Tibial nerve (tissue), 4 donors: ENCODE measurements at regions not wholly inside any gene's neighbourhood (a gene's known extent, or its start where the extent isn't known, plus 50 kb on each side); places are given as distances from the start of the nearest gene placed in this dataset.

ENCODE experiments used
- DNase-seq, 2 donors: peaks; one replicate each; pipeline ENCODE4 v3.0.0-alpha.2; 2019; ENCODE audit warnings: low spot score in 2 of 2
- H3K27ac ChIP-seq, 4 donors: fragments of 200-600 bp; sonication (generic) in 3 of 4; one replicate each; pipeline ENCODE4 v1.5.1; 2017 to 2019; ENCODE audit warnings: mild to moderate bottlenecking in 1 of 4
- H3K27me3 ChIP-seq, 2 donors: fragments of 200-600 bp; sonication (generic) in 1 of 2; one replicate each; pipeline versions ENCODE4 v1.5.1 to v1.6.0; 2017 to 2019
- H3K36me3 ChIP-seq, 3 donors: fragments of 200-600 bp; sonication (generic); one replicate each; pipeline ENCODE4 v1.5.1; 2018 to 2019
- H3K4me1 ChIP-seq, 4 donors: fragments of 200-600 bp; sonication (generic) in 3 of 4; one replicate each; pipeline ENCODE4 v1.5.1; 2017 to 2019
- H3K4me3 ChIP-seq, 4 donors: fragments of 200-600 bp; sonication (generic) in 3 of 4; one replicate each; pipeline ENCODE4 v1.5.1; 2017 to 2019; ENCODE audit warnings: mild to moderate bottlenecking in 1 of 4, moderate library complexity in 1 of 4
- H3K9me3 ChIP-seq, 4 donors: fragments of 200-600 bp; sonication (generic) in 3 of 4; one replicate each; pipeline ENCODE4 v1.5.1; 2017 to 2019
- EP300 ChIP-seq, 2 donors: sonication (generic); formaldehyde crosslinking; IDR thresholded peaks; one replicate each; pipeline ENCODE4 v1.6.1; 2017; ENCODE audit warnings: antibody characterized with exemption in 2 of 2, mild to moderate bottlenecking in 1 of 2
- POLR2A ChIP-seq, 2 donors: fragments of 450-650 bp; IDR thresholded peaks; one replicate each; pipeline ENCODE4 v1.6.1; 2017; ENCODE audit warnings: antibody characterized with exemption in 2 of 2, mild to moderate bottlenecking in 2 of 2, moderate library complexity in 2 of 2
- WGBS, 2 donors: methylation state at CpG; one replicate each; pipeline ENCODE4 v1.1.5; 2018; 5-methylcytosine and 5-hydroxymethylcytosine counted together
- TF ChIP-seq, protein P1 (sequence below), 5 experiments: fragments of 200-600 bp in 3 of 5; fragments of 450-650 bp in 2 of 5; sonication (generic) in 3 of 5; IDR thresholded peaks; one replicate each; pipeline ENCODE4 v1.5.1; 2016 to 2019; ENCODE audit warnings: antibody characterized with exemption in 5 of 5, mild to moderate bottlenecking in 3 of 5, moderate library complexity in 2 of 5

DNA sequence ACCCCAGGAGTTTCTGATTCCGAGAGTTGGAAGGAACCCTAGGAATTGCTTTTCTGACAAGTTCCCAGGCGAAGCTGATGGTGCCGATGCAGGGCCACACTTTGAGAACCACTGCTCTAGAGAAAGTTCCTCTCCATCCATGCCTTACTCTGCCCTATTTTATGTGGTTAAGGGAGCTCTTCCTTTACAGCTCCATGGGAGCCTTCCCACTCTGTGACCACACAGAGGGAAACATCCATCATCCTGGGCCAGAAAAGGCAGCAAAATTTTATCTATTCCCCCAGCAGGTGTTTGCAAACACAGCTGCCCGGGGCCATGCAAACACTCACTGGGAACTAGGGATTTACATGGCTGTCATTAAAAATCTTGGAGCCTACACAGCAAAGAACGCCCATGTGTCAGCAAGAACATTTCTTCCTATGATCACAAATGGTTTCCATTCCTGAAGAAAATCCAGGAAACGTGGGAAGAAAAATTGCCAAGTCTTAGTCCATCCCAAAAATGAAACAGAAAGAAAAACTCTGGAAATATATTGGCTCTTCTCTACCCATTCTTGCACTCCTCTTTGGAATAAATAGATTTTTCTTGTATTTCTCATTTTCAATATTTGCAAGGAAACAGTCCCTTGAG lies 252.7 kb downstream of the PMP22 start:
- DNase-seq: no peak
- no peak overlapping the region for H3K27ac ChIP-seq
- H3K27me3 ChIP-seq: no peaks in the 10 kb centered on the region
- H3K36me3 ChIP-seq: no peaks in the 10 kb centered on the region
- no peaks in the 10 kb centered on the region for H3K9me3 ChIP-seq
- H3K4me3 ChIP-seq: no peak overlapping the region
- H3K4me1 ChIP-seq: peaks cover 0 to 4% (median 0%) of the 10 kb centered on the region in 4 donors
- WGBS, 2 donors: 45 to 51% methylated on average over 6 of the region's 6 CpGs
- TF ChIP-seq EP300 (IDR thresholded peaks at IDR 0.05) (no peak), POLR2A (IDR thresholded peaks at IDR 0.05) (no peak)
- TF ChIP-seq, protein P1, sequence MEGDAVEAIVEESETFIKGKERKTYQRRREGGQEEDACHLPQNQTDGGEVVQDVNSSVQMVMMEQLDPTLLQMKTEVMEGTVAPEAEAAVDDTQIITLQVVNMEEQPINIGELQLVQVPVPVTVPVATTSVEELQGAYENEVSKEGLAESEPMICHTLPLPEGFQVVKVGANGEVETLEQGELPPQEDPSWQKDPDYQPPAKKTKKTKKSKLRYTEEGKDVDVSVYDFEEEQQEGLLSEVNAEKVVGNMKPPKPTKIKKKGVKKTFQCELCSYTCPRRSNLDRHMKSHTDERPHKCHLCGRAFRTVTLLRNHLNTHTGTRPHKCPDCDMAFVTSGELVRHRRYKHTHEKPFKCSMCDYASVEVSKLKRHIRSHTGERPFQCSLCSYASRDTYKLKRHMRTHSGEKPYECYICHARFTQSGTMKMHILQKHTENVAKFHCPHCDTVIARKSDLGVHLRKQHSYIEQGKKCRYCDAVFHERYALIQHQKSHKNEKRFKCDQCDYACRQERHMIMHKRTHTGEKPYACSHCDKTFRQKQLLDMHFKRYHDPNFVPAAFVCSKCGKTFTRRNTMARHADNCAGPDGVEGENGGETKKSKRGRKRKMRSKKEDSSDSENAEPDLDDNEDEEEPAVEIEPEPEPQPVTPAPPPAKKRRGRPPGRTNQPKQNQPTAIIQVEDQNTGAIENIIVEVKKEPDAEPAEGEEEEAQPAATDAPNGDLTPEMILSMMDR (IDR thresholded peaks at IDR 0.05): no peak

DNA sequence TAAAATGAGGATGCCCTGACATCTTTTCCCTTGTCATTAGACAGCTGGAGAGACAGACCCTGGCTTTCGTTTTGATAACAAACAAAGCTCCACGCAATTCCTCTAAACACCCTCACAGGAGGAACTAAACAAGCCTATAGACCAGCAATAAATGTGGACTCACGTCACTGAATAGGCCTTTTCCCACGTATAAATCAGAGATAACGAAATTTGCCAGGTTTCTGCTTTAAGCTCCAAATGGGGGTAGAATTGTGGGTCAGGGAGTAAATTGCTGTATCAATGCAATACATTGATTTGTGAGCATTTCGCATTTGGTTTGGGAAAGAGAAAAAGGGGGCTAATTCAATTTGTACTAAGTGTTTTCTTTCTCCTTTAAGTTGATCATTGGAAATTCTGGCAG lies 256.0 kb downstream of the PMP22 start:
- Histone ChIP-seq H3K27ac (no peak overlapping the region), H3K4me1 (peaks cover 0 to 15% (median 0%) of the 10 kb centered on the region in 4 donors), H3K4me3 (no peak overlapping the region), H3K27me3 (no peaks in the 10 kb centered on the region), H3K9me3 (no peaks in the 10 kb centered on the region), H3K36me3 (no peaks in the 10 kb centered on the region)
- TF ChIP-seq, protein P1 (IDR thresholded peaks at IDR 0.05): no peak
- no peak for TF ChIP-seq POLR2A (IDR thresholded peaks at IDR 0.05)
- 63 to 65% methylated on average over 6 of the region's 6 CpGs for WGBS, 2 donors
- DNase-seq: no peak

DNA sequence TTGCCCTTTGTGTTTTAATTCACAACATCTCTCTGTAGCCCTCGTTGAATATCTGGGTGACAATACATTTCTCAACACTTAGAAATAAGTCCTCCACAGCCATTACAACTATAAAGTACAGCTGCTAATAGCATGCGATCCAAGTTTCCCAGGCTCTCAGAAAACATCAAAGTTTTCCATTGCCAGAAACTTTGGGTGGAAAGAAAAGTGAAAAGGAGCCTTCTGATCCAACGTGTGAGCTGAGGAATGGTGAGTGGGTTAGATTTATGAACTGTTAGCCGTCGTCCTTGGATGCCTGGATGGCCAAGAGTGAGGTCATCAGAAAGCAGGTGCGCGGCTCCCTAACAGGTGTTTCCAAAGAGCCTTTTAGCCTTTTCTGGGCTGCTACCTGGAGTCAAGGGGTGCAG lies 258.0 kb downstream of the PMP22 start:
- Histone ChIP-seq H3K27me3 (no peaks in the 10 kb centered on the region), H3K9me3 (no peaks in the 10 kb centered on the region), H3K36me3 (no peaks in the 10 kb centered on the region), H3K27ac (no peak overlapping the region), H3K4me1 (peaks cover 0 to 15% (median 0%) of the 10 kb centered on the region in 4 donors), H3K4me3 (no peak overlapping the region)
- 60 to 62% methylated on average over 7 of the region's 7 CpGs for WGBS, 2 donors
- TF ChIP-seq POLR2A (IDR thresholded peaks at IDR 0.05) (no peak), EP300 (IDR thresholded peaks at IDR 0.05) (peak in 1 of 2 donors; percentile 6)
- TF ChIP-seq, protein P1 (IDR thresholded peaks at IDR 0.05): no peak
- no peak for DNase-seq

DNA sequence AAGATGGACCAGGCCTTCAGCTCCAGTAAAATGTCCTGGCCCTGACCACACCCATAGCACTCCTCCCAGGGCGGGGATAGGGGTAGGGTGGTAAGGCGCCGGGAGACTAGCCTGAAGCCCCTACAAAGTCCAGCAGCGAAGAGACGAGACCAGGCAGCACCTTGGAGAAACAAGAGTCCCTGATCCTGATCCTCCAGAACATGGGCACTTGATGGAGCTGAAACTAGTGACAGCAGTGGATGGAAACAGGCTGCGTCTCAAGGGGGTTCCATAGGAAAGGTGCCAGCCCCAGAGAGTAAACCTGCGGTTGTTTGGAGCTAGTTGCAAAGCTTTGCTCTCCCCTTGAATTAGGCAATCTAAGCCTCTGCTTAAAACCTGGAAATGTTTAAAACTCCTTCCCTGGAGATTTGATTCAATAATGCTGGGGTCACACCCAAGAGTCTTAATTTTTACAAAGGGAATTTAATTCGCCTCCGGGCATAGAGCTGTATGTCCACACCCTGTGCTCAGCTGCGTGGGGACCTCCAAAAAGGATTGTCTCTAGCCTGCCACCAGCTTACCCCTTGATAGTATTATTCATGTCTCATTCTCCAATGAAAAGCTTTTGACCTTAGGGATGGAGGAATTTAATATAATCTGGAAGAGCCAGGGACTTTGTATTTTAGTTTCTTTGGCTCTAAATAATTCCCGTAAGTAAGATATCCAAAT lies 258.6 kb downstream of the PMP22 start:
- no peak overlapping the region for H3K27ac ChIP-seq
- TF ChIP-seq POLR2A (IDR thresholded peaks at IDR 0.05) (no peak), EP300 (IDR thresholded peaks at IDR 0.05) (no peak)
- TF ChIP-seq, protein P1 (IDR thresholded peaks at IDR 0.05): no peak

DNA sequence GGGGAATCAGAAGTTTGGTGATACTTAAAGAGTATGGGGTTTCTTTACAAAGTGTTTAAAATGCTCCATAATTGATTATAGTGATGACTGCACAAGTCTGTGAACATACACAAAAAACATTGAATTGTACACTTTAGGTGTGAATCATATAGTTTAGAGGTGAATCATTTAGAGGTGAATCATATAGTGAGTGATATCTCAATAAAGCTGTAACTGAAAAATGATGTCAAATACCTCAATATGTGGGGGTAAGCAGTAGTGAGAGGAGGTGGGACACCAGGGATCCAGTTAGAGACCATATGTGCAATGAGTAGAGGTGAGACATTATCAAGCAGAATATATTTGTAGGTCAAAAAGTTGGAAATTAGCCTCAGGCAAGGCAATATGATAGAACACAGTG lies 264.5 kb downstream of the PMP22 start:
- Histone ChIP-seq H3K4me1 (no peaks in the 10 kb centered on the region), H3K36me3 (no peaks in the 10 kb centered on the region), H3K27me3 (no peaks in the 10 kb centered on the region), H3K4me3 (no peak overlapping the region), H3K27ac (no peak overlapping the region), H3K9me3 (no peaks in the 10 kb centered on the region)
- TF ChIP-seq, protein P1 (IDR thresholded peaks at IDR 0.05): no peak
- no peak for TF ChIP-seq EP300 (IDR thresholded peaks at IDR 0.05)
- TF ChIP-seq POLR2A (IDR thresholded peaks at IDR 0.05): no peak
- no peak for DNase-seq

More for the DNA sequence above, 258.6 kb downstream of the PMP22 start:
- no peak for DNase-seq
- no peaks in the 10 kb centered on the region for H3K9me3 ChIP-seq
- peaks cover 0 to 15% (median 0%) of the 10 kb centered on the region in 4 donors for H3K4me1 ChIP-seq
- no peak overlapping the region for H3K4me3 ChIP-seq
- no peaks in the 10 kb centered on the region for H3K36me3 ChIP-seq
- H3K27me3 ChIP-seq: no peaks in the 10 kb centered on the region
- 69 to 71% methylated on average over 11 of the region's 11 CpGs for WGBS, 2 donors
